A549 (cell line): ENCODE measurements at regions not wholly inside any gene's neighbourhood (a gene's known extent, or its start where the extent isn't known, plus 50 kb on each side); places are given as distances from the start of the nearest gene placed in this dataset.

Experiments
- ATAC-seq, 2 experiments: fragments of 200-7000 bp in 1 of 2; fragments of >200 bp in 1 of 2; cut with Nextera tagmentation in 1 of 2; cut with Tn5 transposase in 1 of 2; 3 replicates each; pipeline versions ENCODE4 v1.8.0 to v1.9.1; 2018 to 2020; ENCODE audit warnings: mild to moderate bottlenecking in 1 of 2, moderate library complexity in 1 of 2
- CTCF ChIA-PET: fragments of 300-600 bp; sonication (Branson Sonifier 250); formaldehyde crosslinking; extraction: SDS; loops from one replicate; lab custom pipeline; 2021; ENCODE audit warnings: antibody characterized with exemption, inconsistent platforms; lab: Yijun Ruan, JAX
- POLR2A ChIA-PET: fragments of 350-600 bp; formaldehyde crosslinking; extraction: SDS; loops from one replicate; lab custom pipeline; 2021; ENCODE audit warnings: antibody characterized with exemption, inconsistent platforms; lab: Yijun Ruan, JAX
- DNase-seq, 2 experiments: peaks; one replicate each; pipeline versions ENCODE4 v3.0.0 to v3.0.0-alpha.2; 2011 to 2016; ENCODE audit warnings: low read depth in 1 of 2, low spot score in 1 of 2
- FAIRE-seq: peaks from 2 replicates; lab custom pipeline; 2011; peaks lifted over from hg19 to GRCh38; lab: Jason Lieb, UNC
- H3K27ac ChIP-seq, 2 experiments: fragments of >200 bp; sonication (Bioruptor Twin); formaldehyde crosslinking; 3 replicates each; pipeline ENCODE4 v1.5.1; 2016 to 2017
- H3K4me1 ChIP-seq: fragments of >200 bp; sonication (Bioruptor Twin); formaldehyde crosslinking; 3 replicates; pipeline ENCODE4 v1.6.1; 2016
- H3K4me2 ChIP-seq: fragments of >200 bp; sonication (Bioruptor Twin); formaldehyde crosslinking; 3 replicates; pipeline ENCODE4 v1.6.1; 2016
- H3K4me3 ChIP-seq: fragments of >200 bp; sonication (Bioruptor Twin); formaldehyde crosslinking; 3 replicates; pipeline ENCODE4 v1.5.1; 2016
- H3K9me3 ChIP-seq: fragments of >200 bp; sonication (Bioruptor Twin); formaldehyde crosslinking; 3 replicates; pipeline ENCODE4 v1.6.1; 2016
- BHLHE40 ChIP-seq: IDR thresholded peaks from 2 replicates; pipeline ENCODE4 v1.6.1; 2012; ENCODE audit warnings: low read depth, low read length, inconsistent platforms
- CHD2 ChIP-seq: fragments of 150-350 bp; IDR thresholded peaks from 2 replicates; pipeline ENCODE4 v1.6.1; 2014; ENCODE audit warnings: low read length; ENCODE audit not compliant: partially characterized antibody
- CHD4 ChIP-seq: fragments of 200-600 bp; sonication (generic); IDR thresholded peaks from 2 replicates; pipeline ENCODE4 v1.6.1; 2016; ENCODE audit warnings: antibody characterized with exemption, mild to moderate bottlenecking, borderline replicate concordance
- EHF ChIP-seq: fragments of 250-450 bp; sonication (Bioruptor Pico); IDR thresholded peaks from 2 replicates; pipeline ENCODE4 v1.5.0; 2020; ENCODE audit warnings: mild to moderate bottlenecking
- EHMT2 ChIP-seq: fragments of 200-600 bp; sonication (generic); IDR thresholded peaks from 2 replicates; pipeline ENCODE4 v1.6.1; 2016; ENCODE audit warnings: antibody characterized with exemption, low read depth, mild to moderate bottlenecking, moderate library complexity
- ESRRA ChIP-seq: fragments of 150-350 bp; IDR thresholded peaks from 2 replicates; pipeline ENCODE4 v1.6.1; 2014; ENCODE audit warnings: mild to moderate bottlenecking, low read length, borderline replicate concordance
- FOSB ChIP-seq: fragments of 250-450 bp; sonication (Bioruptor Pico); IDR thresholded peaks from 2 replicates; pipeline ENCODE4 v1.5.0; 2020; ENCODE audit warnings: mild to moderate bottlenecking, moderate library complexity
- FOSL2 ChIP-seq, 2 experiments: fragments of 450-650 bp in 1 of 2; fragments of >200 bp in 1 of 2; sonication (Bioruptor Twin) in 1 of 2; formaldehyde crosslinking; IDR thresholded peaks; 2 replicates each; pipeline versions ENCODE4 v1.5.0 to v1.6.1; 2016 to 2020; ENCODE audit warnings: mild to moderate bottlenecking in 1 of 2, moderate library complexity in 1 of 2
- FOXS1 ChIP-seq: fragments of 250-450 bp; sonication (Bioruptor Pico); IDR thresholded peaks from 2 replicates; pipeline ENCODE4 v1.5.0; 2020; ENCODE audit warnings: mild to moderate bottlenecking, moderate library complexity
- HDAC2 ChIP-seq: fragments of 200-600 bp; sonication (generic); IDR thresholded peaks from 2 replicates; pipeline ENCODE4 v1.6.1; 2016
- HEYL ChIP-seq: fragments of 250-450 bp; sonication (Bioruptor Pico); IDR thresholded peaks from 2 replicates; pipeline ENCODE4 v1.8.0; 2021; ENCODE audit warnings: mild to moderate bottlenecking, moderate library complexity
- HOXB13 ChIP-seq: fragments of 250-450 bp; sonication (Bioruptor Pico); IDR thresholded peaks from 2 replicates; pipeline ENCODE4 v1.5.0; 2020; ENCODE audit warnings: low read depth, mild to moderate bottlenecking, moderate library complexity
- HOXB5 ChIP-seq: fragments of 250-450 bp; sonication (Bioruptor Pico); IDR thresholded peaks from 2 replicates; pipeline ENCODE4 v1.5.0; 2020; ENCODE audit warnings: mild to moderate bottlenecking, moderate library complexity
- JUNB ChIP-seq: fragments of >200 bp; sonication (Bioruptor Twin); formaldehyde crosslinking; IDR thresholded peaks from 2 replicates; pipeline ENCODE4 v1.6.1; 2016
- KDM1A ChIP-seq: fragments of 200-600 bp; sonication (generic); IDR thresholded peaks from 2 replicates; pipeline ENCODE4 v1.6.1; 2016; ENCODE audit warnings: low read depth, mild to moderate bottlenecking
- KDM5A ChIP-seq: fragments of 200-600 bp; sonication (generic); IDR thresholded peaks from 2 replicates; pipeline ENCODE4 v1.6.1; 2016; ENCODE audit warnings: antibody characterized with exemption, mild to moderate bottlenecking
- MYC ChIP-seq: IDR thresholded peaks from 2 replicates; pipeline ENCODE4 v1.6.1; 2012; ENCODE audit warnings: mild to moderate bottlenecking, inconsistent platforms, low read length, improper control_type of control experiment, borderline replicate concordance
- NFE2L2 ChIP-seq: fragments of 150-350 bp; conservative IDR thresholded peaks from 2 replicates; pipeline ENCODE4 v1.6.1; 2014; ENCODE audit warnings: low read length
- PHF8 ChIP-seq: fragments of 200-600 bp; sonication (generic); IDR thresholded peaks from 2 replicates; pipeline ENCODE4 v1.6.1; 2016; ENCODE audit warnings: low read depth, mild to moderate bottlenecking, antibody characterized with exemption, moderate library complexity, borderline replicate concordance
- POLR2A ChIP-seq: IDR thresholded peaks from 2 replicates; pipeline ENCODE4 v1.6.1; 2012; ENCODE audit warnings: mild to moderate bottlenecking, low read length
- POLR2AphosphoS2 ChIP-seq: conservative IDR thresholded peaks from 2 replicates; pipeline ENCODE4 v1.6.1; 2012; ENCODE audit warnings: low read length, improper control_type of control experiment, inconsistent platforms
- RAD21 ChIP-seq, 2 experiments: fragments of >200 bp in 1 of 2; sonication (Bioruptor Twin) in 1 of 2; formaldehyde crosslinking in 1 of 2; IDR thresholded peaks in 1 of 2; conservative IDR thresholded peaks in 1 of 2; 2 replicates in 1 of 2; 3 replicates in 1 of 2; pipeline ENCODE4 v1.6.1; 2012 to 2018; ENCODE audit warnings: inconsistent platforms in 1 of 2
- RARB ChIP-seq: fragments of 250-450 bp; sonication (Bioruptor Pico); IDR thresholded peaks from 2 replicates; pipeline ENCODE4 v1.8.0; 2021; ENCODE audit warnings: mild to moderate bottlenecking, moderate library complexity
- RCOR1 ChIP-seq: fragments of 150-350 bp; IDR thresholded peaks from 2 replicates; pipeline ENCODE4 v1.6.1; 2014; ENCODE audit warnings: antibody characterized with exemption, low read length, low read depth
- RFX5 ChIP-seq: fragments of 450-650 bp; IDR thresholded peaks from 2 replicates; pipeline ENCODE4 v1.7.1; 2014; ENCODE audit warnings: antibody characterized with exemption, mild to moderate bottlenecking, moderate library complexity
- RNF2 ChIP-seq: fragments of 200-600 bp; sonication (generic); IDR thresholded peaks from 2 replicates; pipeline ENCODE4 v1.6.1; 2016; ENCODE audit warnings: low read depth, mild to moderate bottlenecking, antibody characterized with exemption, moderate library complexity, borderline replicate concordance
- SMC3 ChIP-seq: fragments of >200 bp; sonication (Bioruptor Twin); formaldehyde crosslinking; IDR thresholded peaks from 3 replicates; pipeline ENCODE4 v1.6.1; 2018; ENCODE audit warnings: inconsistent platforms
- SREBF2 ChIP-seq: fragments of 450-650 bp; IDR thresholded peaks from 2 replicates; pipeline ENCODE4 v1.6.1; 2014; ENCODE audit warnings: mild to moderate bottlenecking, moderate library complexity
- TP53 ChIP-seq: fragments of 250-450 bp; sonication (Bioruptor Pico); IDR thresholded peaks from 2 replicates; pipeline ENCODE4 v1.5.0; 2021; ENCODE audit warnings: mild to moderate bottlenecking, moderate library complexity
- ZC3H11A ChIP-seq: fragments of 450-650 bp; IDR thresholded peaks from 2 replicates; pipeline ENCODE4 v1.6.1; 2014; ENCODE audit warnings: antibody characterized with exemption, mild to moderate bottlenecking
- ZFP36 ChIP-seq: fragments of 450-650 bp; IDR thresholded peaks from 2 replicates; pipeline ENCODE4 v1.6.1; 2014; ENCODE audit warnings: borderline replicate concordance; ENCODE audit not compliant: partially characterized antibody
- WGBS: methylation state at CpG from one replicate; pipeline ENCODE4 v1.1.6; 2017; ENCODE audit errors: missing lambda C conversion rate; 5-methylcytosine and 5-hydroxymethylcytosine counted together
- TF ChIP-seq, protein P1 (sequence below): IDR thresholded peaks from 2 replicates; pipeline ENCODE4 v1.6.1; 2012
- TF ChIP-seq, protein P2 (sequence below): IDR thresholded peaks from 2 replicates; pipeline ENCODE4 v1.6.1; 2012; ENCODE audit warnings: low read depth, borderline replicate concordance
- TF ChIP-seq, protein P3 (sequence below): IDR thresholded peaks from 2 replicates; pipeline ENCODE4 v1.6.1; 2012
- TF ChIP-seq, protein P4 (sequence below): fragments of 450-650 bp; IDR thresholded peaks from 2 replicates; pipeline ENCODE4 v1.6.1; 2014; ENCODE audit warnings: antibody characterized with exemption

GRCh38 chr18:75538727-75539126 lies 111.2 kb upstream of the SMIM21 start:
- 63% methylated on average over 2 of the region's 2 CpGs for WGBS
- no peak for DNase-seq
- H3K4me3 ChIP-seq = no peak overlapping the region
- POLR2A ChIA-PET = no interaction called here
- no peaks in the 10 kb centered on the region for H3K4me1 ChIP-seq
- no peak overlapping the region for H3K27ac ChIP-seq
- no peak for FAIRE-seq
- no peak overlapping the region for H3K4me2 ChIP-seq
- ATAC-seq = no peak
- TF ChIP-seq RAD21 (conservative IDR thresholded peaks at IDR 0.05 in 1 of 2, IDR thresholded peaks at IDR 0.05 in 1 of 2) (no peak), RCOR1 (no peak), RNF2 (no peak), BHLHE40 (no peak), FOSL2 (IDR thresholded peaks at IDR 0.05) (no peak), FOSL2 (CRISPR knock-in tag; IDR thresholded peaks at IDR 0.05) (no peak), CHD4 (no peak), HDAC2 (no peak), RFX5 (no peak), KDM1A (no peak), ZFP36 (no peak), NFE2L2 (no peak), RARB (no peak), HOXB5 (CRISPR knock-in tag) (no peak), FOXS1 (no peak), ZC3H11A (no peak), ESRRA (no peak)
- CTCF ChIA-PET = no interaction called here
- no peaks in the 10 kb centered on the region for H3K9me3 ChIP-seq

DNA sequence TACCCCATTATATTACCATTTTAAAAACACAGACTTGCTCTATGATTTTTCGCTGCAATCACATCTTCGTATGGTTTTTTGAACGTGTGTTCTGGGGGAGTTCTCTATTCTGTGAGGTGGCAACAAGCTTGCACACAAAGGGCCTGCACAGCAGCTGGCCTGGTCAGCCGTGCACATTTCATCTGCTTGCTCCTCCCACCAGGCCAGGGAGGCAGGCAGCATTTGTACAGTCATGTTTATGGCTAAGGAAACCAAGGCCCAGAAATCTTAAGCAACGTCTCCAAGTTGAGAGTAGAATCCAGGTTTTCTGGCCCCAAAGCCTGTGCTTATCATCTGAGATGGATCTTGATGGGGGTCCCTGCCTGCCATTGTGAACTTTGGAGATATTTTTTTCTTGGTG lies 106.4 kb upstream of the SMIM21 start:
- Histone ChIP-seq H3K27ac (no peak overlapping the region), H3K9me3 (no peaks in the 10 kb centered on the region), H3K4me2 (no peak overlapping the region), H3K4me3 (no peak overlapping the region), H3K4me1 (peaks cover 5% of the 10 kb centered on the region; the same call in 2 of the 3 replicates)
- ChIA-PET POLR2A (no interaction called here), CTCF (interaction anchor here (1.2 kb wide), 1 partner anchor 24 kb away, joined by 3 read pairs; no protein-coding TSS in a partner anchor)
- ATAC-seq (no peak), FAIRE-seq (no peak), DNase-seq (no peak)
- 69% methylated on average over 5 of the region's 5 CpGs for WGBS
- TF ChIP-seq RARB (no peak), SMC3 (no peak), FOXS1 (no peak), JUNB (no peak), NFE2L2 (no peak), FOSB (CRISPR knock-in tag) (no peak), EHMT2 (no peak), MYC (no peak), KDM5A (no peak)

DNA sequence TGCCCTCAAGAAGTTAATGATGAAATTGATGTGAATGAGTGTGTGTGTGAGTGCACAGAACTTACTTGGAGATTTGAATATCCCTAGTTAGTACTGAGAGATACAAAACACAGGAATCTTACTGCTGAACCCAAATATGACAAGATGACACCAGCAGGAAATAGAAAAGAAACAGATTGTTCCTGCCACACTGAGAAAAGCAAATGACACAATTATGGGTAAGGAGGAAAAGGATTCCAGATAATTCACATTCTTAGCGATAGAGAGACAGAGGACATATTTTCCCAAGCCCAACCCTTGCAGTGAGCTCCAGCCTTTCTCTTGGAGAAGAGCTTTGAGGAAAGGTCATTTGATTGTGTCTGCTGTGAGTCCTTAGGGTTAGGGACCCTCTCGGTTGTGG lies 105.7 kb upstream of the SMIM21 start:
- ATAC-seq (no peak), FAIRE-seq (no peak), DNase-seq (no peak)
- H3K4me2 ChIP-seq = no peak overlapping the region
- WGBS = 73% methylated on average over 2 of the region's 2 CpGs
- CTCF ChIA-PET = interaction anchor here (1.2 kb wide), 1 partner anchor 24 kb away, joined by 3 read pairs; no protein-coding TSS in a partner anchor
- no peak overlapping the region for H3K27ac ChIP-seq
- no peaks in the 10 kb centered on the region for H3K9me3 ChIP-seq
- TF ChIP-seq POLR2A (no peak), HOXB5 (CRISPR knock-in tag) (no peak), RCOR1 (no peak), CHD2 (no peak), HOXB13 (CRISPR knock-in tag) (no peak), SMC3 (no peak), RNF2 (no peak), ZC3H11A (no peak), HEYL (CRISPR knock-in tag) (no peak), EHF (CRISPR knock-in tag) (no peak), PHF8 (no peak), TP53 (CRISPR knock-in tag) (no peak), FOXS1 (no peak), SREBF2 (no peak), POLR2AphosphoS2 (no peak), RARB (no peak)
- TF ChIP-seq, protein P1, sequence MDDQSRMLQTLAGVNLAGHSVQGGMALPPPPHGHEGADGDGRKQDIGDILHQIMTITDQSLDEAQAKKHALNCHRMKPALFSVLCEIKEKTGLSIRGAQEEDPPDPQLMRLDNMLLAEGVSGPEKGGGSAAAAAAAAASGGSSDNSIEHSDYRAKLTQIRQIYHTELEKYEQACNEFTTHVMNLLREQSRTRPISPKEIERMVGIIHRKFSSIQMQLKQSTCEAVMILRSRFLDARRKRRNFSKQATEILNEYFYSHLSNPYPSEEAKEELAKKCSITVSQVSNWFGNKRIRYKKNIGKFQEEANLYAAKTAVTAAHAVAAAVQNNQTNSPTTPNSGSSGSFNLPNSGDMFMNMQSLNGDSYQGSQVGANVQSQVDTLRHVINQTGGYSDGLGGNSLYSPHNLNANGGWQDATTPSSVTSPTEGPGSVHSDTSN = no peak
- TF ChIP-seq, protein P2, sequence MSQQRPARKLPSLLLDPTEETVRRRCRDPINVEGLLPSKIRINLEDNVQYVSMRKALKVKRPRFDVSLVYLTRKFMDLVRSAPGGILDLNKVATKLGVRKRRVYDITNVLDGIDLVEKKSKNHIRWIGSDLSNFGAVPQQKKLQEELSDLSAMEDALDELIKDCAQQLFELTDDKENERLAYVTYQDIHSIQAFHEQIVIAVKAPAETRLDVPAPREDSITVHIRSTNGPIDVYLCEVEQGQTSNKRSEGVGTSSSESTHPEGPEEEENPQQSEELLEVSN = no peak
- TF ChIP-seq, protein P3, sequence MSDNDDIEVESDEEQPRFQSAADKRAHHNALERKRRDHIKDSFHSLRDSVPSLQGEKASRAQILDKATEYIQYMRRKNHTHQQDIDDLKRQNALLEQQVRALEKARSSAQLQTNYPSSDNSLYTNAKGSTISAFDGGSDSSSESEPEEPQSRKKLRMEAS = no peak
- TF ChIP-seq, protein P4, sequence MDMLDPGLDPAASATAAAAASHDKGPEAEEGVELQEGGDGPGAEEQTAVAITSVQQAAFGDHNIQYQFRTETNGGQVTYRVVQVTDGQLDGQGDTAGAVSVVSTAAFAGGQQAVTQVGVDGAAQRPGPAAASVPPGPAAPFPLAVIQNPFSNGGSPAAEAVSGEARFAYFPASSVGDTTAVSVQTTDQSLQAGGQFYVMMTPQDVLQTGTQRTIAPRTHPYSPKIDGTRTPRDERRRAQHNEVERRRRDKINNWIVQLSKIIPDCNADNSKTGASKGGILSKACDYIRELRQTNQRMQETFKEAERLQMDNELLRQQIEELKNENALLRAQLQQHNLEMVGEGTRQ = no peak
- POLR2A ChIA-PET = no interaction called here
- H3K4me1 ChIP-seq = peaks cover 5% of the 10 kb centered on the region; the same call in 2 of the 3 replicates
- H3K4me3 ChIP-seq = no peak overlapping the region
